ENCODE measurements at regions not wholly inside any gene's neighbourhood (a gene's known extent, or its start where the extent isn't known, plus 50 kb on each side); places are given as distances from the start of the nearest gene placed in this dataset.

DNA sequence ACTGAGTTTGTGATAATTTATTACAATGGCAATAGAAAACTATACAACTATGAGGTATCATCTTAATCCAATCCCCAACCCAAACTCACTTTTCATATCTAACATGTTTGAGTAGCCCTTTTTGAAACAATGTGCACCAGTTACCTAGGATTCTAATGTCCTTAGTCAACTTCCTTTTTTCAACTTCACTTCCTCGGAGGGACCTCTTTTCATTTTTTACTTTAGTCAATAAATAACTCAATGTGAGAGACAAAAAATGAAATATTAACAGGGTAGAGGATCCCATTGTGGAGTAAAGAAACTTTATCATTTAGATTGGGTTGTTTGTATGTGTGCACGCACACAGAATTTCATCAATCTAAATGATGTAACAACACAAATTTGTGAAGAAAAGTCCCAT, 193.6 kb upstream of the LRRC3B start:
- TF ChIP-seq POLR2A (IDR thresholded peaks at IDR 0.05) = no peak
- no peak for TF ChIP-seq CTCF (IDR thresholded peaks at IDR 0.05)

All from stomach (tissue), 4 donors.